Neural progenitor cell (in vitro differentiated cells): ENCODE measurements at regions not wholly inside any gene's neighbourhood (a gene's known extent, or its start where the extent isn't known, plus 50 kb on each side); places are given as distances from the start of the nearest gene placed in this dataset.

Source experiments
- DNase-seq: peaks from one replicate; pipeline ENCODE4 v3.0.0-alpha.2; 2016; ENCODE audit warnings: low spot score
- H2AFZ ChIP-seq: fragments of 200-600 bp; sonication (generic); replicated peaks from 2 replicates; pipeline ENCODE4 v1.6.1; 2016; ENCODE audit warnings: antibody characterized with exemption
- H3F3A ChIP-seq: fragments of 200-600 bp; sonication (generic); 2 replicates; pipeline ENCODE4 v1.6.1; 2016; ENCODE audit warnings: antibody characterized with exemption, low read depth
- H3K27ac ChIP-seq: fragments of 200-600 bp; sonication (generic); 2 replicates; pipeline ENCODE4 v1.5.1; 2016; ENCODE audit warnings: mild to moderate bottlenecking
- H3K27me3 ChIP-seq: fragments of 200-600 bp; sonication (generic); 2 replicates; pipeline ENCODE4 v1.6.1; 2016; ENCODE audit warnings: mild to moderate bottlenecking, moderate library complexity
- H3K36me3 ChIP-seq: fragments of 200-600 bp; sonication (generic); 2 replicates; pipeline ENCODE4 v1.5.1; 2016
- H3K4me1 ChIP-seq: fragments of 200-600 bp; sonication (generic); 2 replicates; pipeline ENCODE4 v1.6.1; 2016; ENCODE audit warnings: mixed run types
- H3K4me2 ChIP-seq: fragments of 200-600 bp; sonication (generic); 2 replicates; pipeline ENCODE4 v1.6.1; 2016
- H3K4me3 ChIP-seq: fragments of 200-600 bp; sonication (generic); 2 replicates; pipeline ENCODE4 v1.5.1; 2016
- H3K79me2 ChIP-seq: fragments of 200-600 bp; sonication (generic); 2 replicates; pipeline ENCODE4 v1.6.1; 2016; ENCODE audit warnings: low read depth
- H3K9ac ChIP-seq: fragments of 200-600 bp; sonication (generic); 2 replicates; pipeline ENCODE4 v1.6.1; 2016
- H3K9me3 ChIP-seq: fragments of 200-600 bp; sonication (generic); 2 replicates; pipeline ENCODE4 v1.5.1; 2016; ENCODE audit warnings: low read depth
- H4K20me1 ChIP-seq: fragments of 200-600 bp; sonication (generic); 2 replicates; pipeline ENCODE4 v1.6.1; 2016; ENCODE audit warnings: low read depth
- H3K27ac Mint-ChIP-seq: 3 replicates; pipeline ENCODE4 v1.8.0; 2021; ENCODE audit warnings: mixed read lengths
- H3K27me3 Mint-ChIP-seq: 2 replicates; pipeline ENCODE4 v1.8.0; 2022; ENCODE audit warnings: low read depth, mild to moderate bottlenecking, inconsistent platforms, moderate library complexity, mixed read lengths; ENCODE audit not compliant: insufficient read depth
- H3K36me3 Mint-ChIP-seq: 3 replicates; pipeline ENCODE4 v1.8.0; 2021; ENCODE audit warnings: mixed read lengths
- H3K4me1 Mint-ChIP-seq: 3 replicates; pipeline ENCODE4 v1.8.0; 2021; ENCODE audit warnings: mixed read lengths
- H3K4me3 Mint-ChIP-seq: 3 replicates; pipeline ENCODE4 v1.8.0; 2021; ENCODE audit warnings: mild to moderate bottlenecking, moderate library complexity, mixed read lengths
- H3K9me3 Mint-ChIP-seq: 3 replicates; pipeline ENCODE4 v1.8.0; 2020; ENCODE audit warnings: mixed read lengths
- EZH2 ChIP-seq: fragments of 200-600 bp; sonication (generic); IDR thresholded peaks from 2 replicates; pipeline ENCODE4 v1.6.1; 2017; ENCODE audit warnings: antibody characterized with exemption, mild to moderate bottlenecking, moderate library complexity
- EZH2phosphoT487 ChIP-seq: fragments of 200-600 bp; sonication (generic); IDR thresholded peaks from 2 replicates; pipeline ENCODE4 v1.6.1; 2017; ENCODE audit warnings: antibody characterized with exemption
- TF ChIP-seq, protein P1 (sequence below): fragments of 200-600 bp; sonication (generic); IDR thresholded peaks from 2 replicates; pipeline ENCODE4 v1.5.1; 2017; ENCODE audit warnings: antibody characterized with exemption, mild to moderate bottlenecking

DNA sequence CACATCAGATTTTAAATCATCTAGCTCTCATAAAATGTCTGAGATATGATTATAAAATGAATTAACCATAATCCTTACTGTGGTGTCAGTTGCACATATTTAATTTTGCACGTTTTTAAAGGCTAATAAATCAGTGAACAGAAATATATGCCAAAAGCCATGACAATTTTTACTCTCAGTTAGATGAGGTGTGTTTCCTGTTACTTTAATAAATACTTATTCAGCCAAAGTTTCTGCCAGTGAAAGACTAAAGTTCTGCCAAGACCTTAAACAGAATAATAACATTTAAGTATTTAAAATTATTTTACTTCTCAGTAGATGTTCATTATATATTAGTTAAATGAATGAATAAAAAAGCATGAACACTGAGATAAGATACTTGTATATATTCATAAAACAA lies 1150.1 kb downstream of the NAALADL2 start:
- H3K36me3 ChIP-seq: no peaks in the 10 kb centered on the region
- H2AFZ ChIP-seq: no peak overlapping the region
- no peak overlapping the region for H3K4me2 ChIP-seq
- no peaks in the 10 kb centered on the region for H3K27me3 Mint-ChIP-seq
- no peak overlapping the region for H3K27ac ChIP-seq
- H3K4me1 Mint-ChIP-seq: no peaks in the 10 kb centered on the region
- H3K9me3 Mint-ChIP-seq: no peaks in the 10 kb centered on the region
- H3K9me3 ChIP-seq: no peaks in the 10 kb centered on the region
- no peaks in the 10 kb centered on the region for H3F3A ChIP-seq
- no peak overlapping the region for H3K4me3 Mint-ChIP-seq
- H3K27me3 ChIP-seq: no peaks in the 10 kb centered on the region
- no peaks in the 10 kb centered on the region for H4K20me1 ChIP-seq
- no peaks in the 10 kb centered on the region for H3K36me3 Mint-ChIP-seq
- no peaks in the 10 kb centered on the region for H3K4me1 ChIP-seq
- TF ChIP-seq EZH2 (no peak), EZH2phosphoT487 (no peak)
- TF ChIP-seq, protein P1, sequence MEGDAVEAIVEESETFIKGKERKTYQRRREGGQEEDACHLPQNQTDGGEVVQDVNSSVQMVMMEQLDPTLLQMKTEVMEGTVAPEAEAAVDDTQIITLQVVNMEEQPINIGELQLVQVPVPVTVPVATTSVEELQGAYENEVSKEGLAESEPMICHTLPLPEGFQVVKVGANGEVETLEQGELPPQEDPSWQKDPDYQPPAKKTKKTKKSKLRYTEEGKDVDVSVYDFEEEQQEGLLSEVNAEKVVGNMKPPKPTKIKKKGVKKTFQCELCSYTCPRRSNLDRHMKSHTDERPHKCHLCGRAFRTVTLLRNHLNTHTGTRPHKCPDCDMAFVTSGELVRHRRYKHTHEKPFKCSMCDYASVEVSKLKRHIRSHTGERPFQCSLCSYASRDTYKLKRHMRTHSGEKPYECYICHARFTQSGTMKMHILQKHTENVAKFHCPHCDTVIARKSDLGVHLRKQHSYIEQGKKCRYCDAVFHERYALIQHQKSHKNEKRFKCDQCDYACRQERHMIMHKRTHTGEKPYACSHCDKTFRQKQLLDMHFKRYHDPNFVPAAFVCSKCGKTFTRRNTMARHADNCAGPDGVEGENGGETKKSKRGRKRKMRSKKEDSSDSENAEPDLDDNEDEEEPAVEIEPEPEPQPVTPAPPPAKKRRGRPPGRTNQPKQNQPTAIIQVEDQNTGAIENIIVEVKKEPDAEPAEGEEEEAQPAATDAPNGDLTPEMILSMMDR: no peak
- H3K79me2 ChIP-seq: no peaks in the 10 kb centered on the region
- H3K27ac Mint-ChIP-seq: no peak overlapping the region
- H3K9ac ChIP-seq: no peak overlapping the region
- H3K4me3 ChIP-seq: no peak overlapping the region
- no peak for DNase-seq

DNA sequence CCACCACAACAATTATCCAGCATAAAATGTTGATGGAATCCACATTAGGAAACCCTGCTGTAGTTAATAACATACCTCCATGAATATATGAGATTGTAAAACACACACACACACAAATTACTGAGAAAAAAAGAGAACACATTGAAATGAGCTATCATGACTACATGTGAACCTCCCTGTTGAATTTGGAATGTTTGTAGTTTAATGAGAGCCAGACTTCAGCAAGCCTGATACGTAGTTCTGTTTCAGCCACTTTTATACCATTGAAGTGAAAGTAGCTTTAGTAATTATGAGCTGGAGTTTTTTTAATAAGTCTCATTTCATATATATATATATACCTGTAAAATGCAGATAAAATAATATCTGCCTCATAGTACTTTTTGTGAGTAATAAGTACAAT lies 1146.4 kb downstream of the NAALADL2 start:
- Mint-ChIP-seq H3K4me3 (no peak overlapping the region), H3K4me1 (no peaks in the 10 kb centered on the region), H3K27ac (no peak overlapping the region), H3K27me3 (no peaks in the 10 kb centered on the region), H3K9me3 (no peaks in the 10 kb centered on the region), H3K36me3 (no peaks in the 10 kb centered on the region)
- Histone ChIP-seq H3F3A (no peaks in the 10 kb centered on the region), H3K9ac (no peak overlapping the region), H3K27me3 (no peaks in the 10 kb centered on the region), H3K4me1 (no peaks in the 10 kb centered on the region), H3K27ac (no peak overlapping the region), H3K4me2 (no peak overlapping the region), H3K4me3 (no peak overlapping the region), H4K20me1 (no peaks in the 10 kb centered on the region), H3K36me3 (no peaks in the 10 kb centered on the region), H2AFZ (no peak overlapping the region), H3K79me2 (no peaks in the 10 kb centered on the region), H3K9me3 (no peaks in the 10 kb centered on the region)
- no peak for DNase-seq
- TF ChIP-seq EZH2 (no peak), EZH2phosphoT487 (no peak)
- TF ChIP-seq, protein P1: no peak

DNA sequence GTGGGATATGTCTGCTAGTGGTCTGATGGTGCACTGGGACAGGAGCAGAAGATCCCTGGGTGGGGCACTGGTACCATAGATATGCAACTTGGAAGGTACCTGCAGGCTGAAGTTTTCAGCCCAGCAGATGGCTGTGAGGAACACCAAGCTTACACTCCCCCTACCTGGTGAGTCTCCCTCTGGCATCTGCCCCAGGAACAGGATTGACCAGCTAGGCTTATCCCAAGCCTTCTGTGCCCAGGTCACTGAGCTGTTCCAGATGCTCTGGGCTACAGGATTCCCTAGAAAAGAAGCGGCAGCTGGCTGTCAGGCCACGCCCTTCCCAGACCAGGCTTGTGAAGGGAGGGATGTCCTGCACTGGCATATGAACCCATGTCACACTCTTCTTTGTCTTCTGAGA lies 1130.0 kb downstream of the NAALADL2 start:
- H3F3A ChIP-seq: no peaks in the 10 kb centered on the region
- H3K27ac ChIP-seq: no peak overlapping the region
- no peak for TF ChIP-seq EZH2phosphoT487
- TF ChIP-seq, protein P1: no peak
- TF ChIP-seq EZH2: no peak
- no peak for DNase-seq
- H3K36me3 ChIP-seq: no peaks in the 10 kb centered on the region
- H3K27ac Mint-ChIP-seq: no peak overlapping the region
- H3K4me1 ChIP-seq: no peaks in the 10 kb centered on the region
- no peak overlapping the region for H3K4me3 ChIP-seq
- no peaks in the 10 kb centered on the region for H3K36me3 Mint-ChIP-seq
- peaks cover 5% of the 10 kb centered on the region for H3K9me3 Mint-ChIP-seq
- no peaks in the 10 kb centered on the region for H3K79me2 ChIP-seq
- no peak overlapping the region for H3K9ac ChIP-seq
- no peaks in the 10 kb centered on the region for H3K9me3 ChIP-seq
- H4K20me1 ChIP-seq: no peaks in the 10 kb centered on the region
- no peaks in the 10 kb centered on the region for H3K27me3 ChIP-seq
- no peak overlapping the region for H3K4me3 Mint-ChIP-seq
- H3K27me3 Mint-ChIP-seq: no peaks in the 10 kb centered on the region
- H3K4me2 ChIP-seq: no peak overlapping the region
- H3K4me1 Mint-ChIP-seq: no peaks in the 10 kb centered on the region
- H2AFZ ChIP-seq: no peak overlapping the region

DNA sequence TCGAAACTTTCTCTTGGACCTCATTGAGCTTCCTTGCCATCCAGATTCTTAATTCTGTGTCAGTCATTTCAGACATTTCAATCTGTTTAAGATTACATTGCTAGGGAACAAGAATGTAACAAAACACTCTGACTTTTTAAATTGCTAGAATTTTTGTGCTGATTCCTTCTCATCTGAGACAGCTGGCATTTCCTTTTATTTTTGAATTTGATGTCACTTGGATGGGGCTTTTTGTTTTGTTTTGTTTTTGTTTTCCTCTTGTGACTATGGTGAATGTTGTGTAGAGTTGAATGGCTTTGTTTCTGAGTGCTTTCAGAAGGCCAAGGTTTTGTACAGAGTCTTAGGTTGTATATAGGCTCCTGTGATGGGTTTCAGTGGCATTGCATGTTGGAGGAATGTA lies 1129.3 kb downstream of the NAALADL2 start:
- H3K27me3 Mint-ChIP-seq: no peaks in the 10 kb centered on the region
- H2AFZ ChIP-seq: no peak overlapping the region
- no peaks in the 10 kb centered on the region for H3K27me3 ChIP-seq
- H3K4me3 Mint-ChIP-seq: no peak overlapping the region
- H3K36me3 Mint-ChIP-seq: no peaks in the 10 kb centered on the region
- no peaks in the 10 kb centered on the region for H4K20me1 ChIP-seq
- H3K36me3 ChIP-seq: no peaks in the 10 kb centered on the region
- peaks cover 5% of the 10 kb centered on the region for H3K9me3 Mint-ChIP-seq
- no peak overlapping the region for H3K9ac ChIP-seq
- no peak overlapping the region for H3K27ac Mint-ChIP-seq
- H3K9me3 ChIP-seq: no peaks in the 10 kb centered on the region
- H3F3A ChIP-seq: no peaks in the 10 kb centered on the region
- H3K4me1 ChIP-seq: no peaks in the 10 kb centered on the region
- H3K27ac ChIP-seq: no peak overlapping the region
- no peaks in the 10 kb centered on the region for H3K79me2 ChIP-seq
- H3K4me2 ChIP-seq: no peak overlapping the region
- no peak for DNase-seq
- H3K4me1 Mint-ChIP-seq: no peaks in the 10 kb centered on the region
- no peak overlapping the region for H3K4me3 ChIP-seq
- TF ChIP-seq, protein P1: no peak
- no peak for TF ChIP-seq EZH2phosphoT487
- no peak for TF ChIP-seq EZH2
